IPS-20b (cell line): ENCODE measurements at regions not wholly inside any gene's neighbourhood (a gene's known extent, or its start where the extent isn't known, plus 50 kb on each side); places are given as distances from the start of the nearest gene placed in this dataset.

Experiments used
- H3K27ac ChIP-seq: one replicate; pipeline ENCODE4 v1.5.1; 2013; ENCODE audit warnings: low read length
- H3K27me3 ChIP-seq: 2 replicates; pipeline ENCODE4 v1.6.1; 2013; ENCODE audit warnings: mild to moderate bottlenecking, low read length, inconsistent platforms; ENCODE audit not compliant: insufficient read depth
- H3K36me3 ChIP-seq: 2 replicates; pipeline ENCODE4 v1.6.1; 2013; ENCODE audit warnings: low read depth, mild to moderate bottlenecking, inconsistent platforms, low read length, moderate library complexity; ENCODE audit not compliant: insufficient read depth
- H3K4me1 ChIP-seq: 2 replicates; pipeline ENCODE4 v1.6.1; 2013; ENCODE audit warnings: mild to moderate bottlenecking, control low read depth, inconsistent platforms, low read length, moderate library complexity; ENCODE audit not compliant: insufficient read depth
- H3K4me3 ChIP-seq: 2 replicates; pipeline ENCODE4 v1.5.1; 2013; ENCODE audit warnings: mild to moderate bottlenecking, low read length, inconsistent platforms
- H3K9ac ChIP-seq: 2 replicates; pipeline ENCODE4 v1.6.1; 2013; ENCODE audit warnings: low read depth, mild to moderate bottlenecking, inconsistent platforms, low read length, moderate library complexity
- H3K9me3 ChIP-seq: 2 replicates; pipeline ENCODE4 v1.6.1; 2013; ENCODE audit warnings: mild to moderate bottlenecking, low read depth, low read length, inconsistent platforms; ENCODE audit not compliant: insufficient read depth

DNA sequence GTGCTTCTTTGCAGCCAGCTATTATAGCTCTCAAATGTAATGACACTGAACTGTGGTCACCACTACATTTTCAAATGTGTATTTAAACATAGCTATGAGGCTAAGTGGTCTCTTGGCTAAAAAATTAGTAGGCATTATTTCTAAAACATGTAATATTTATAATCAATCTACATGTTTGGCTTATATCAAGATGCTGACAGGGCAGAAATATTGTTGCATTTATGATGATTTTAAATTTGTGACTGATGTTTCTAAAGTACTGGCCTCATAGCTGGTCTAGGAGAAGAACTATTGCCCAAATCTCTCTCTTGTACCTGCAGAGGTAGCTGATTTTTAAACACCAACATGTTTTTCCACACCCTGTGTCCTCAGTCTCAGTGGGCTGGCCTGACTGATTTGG lies 298.2 kb downstream of the PAX1 start:
- no peak overlapping the region for H3K9ac ChIP-seq

DNA sequence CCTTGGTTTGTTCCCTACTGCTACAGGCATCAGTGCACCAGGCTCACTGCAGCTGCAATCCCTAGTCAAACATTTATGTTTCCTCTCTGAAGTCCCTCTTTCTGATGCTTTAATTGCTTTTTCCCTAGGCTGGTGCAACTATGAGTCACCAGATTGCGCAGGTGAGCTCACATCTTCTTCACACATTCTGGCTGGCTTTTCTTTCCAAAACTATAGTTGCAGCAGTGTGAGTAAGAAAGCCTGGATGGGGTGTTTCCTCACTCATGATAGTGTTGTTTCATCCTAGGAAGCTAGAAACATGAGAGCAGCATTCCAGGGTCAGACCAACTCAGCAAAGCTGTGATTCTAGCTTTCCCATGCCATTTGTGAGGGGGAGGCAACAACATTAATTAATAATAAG lies 296.4 kb downstream of the PAX1 start:
- no peak overlapping the region for H3K27ac ChIP-seq
- no peak overlapping the region for H3K9ac ChIP-seq
- H3K27me3 ChIP-seq, result no peaks in the 10 kb centered on the region
- H3K36me3 ChIP-seq, result no peaks in the 10 kb centered on the region
- H3K9me3 ChIP-seq, result no peaks in the 10 kb centered on the region
- no peaks in the 10 kb centered on the region for H3K4me1 ChIP-seq
- H3K4me3 ChIP-seq, result no peak overlapping the region

More for the DNA sequence above, 298.2 kb downstream of the PAX1 start:
- H3K27ac ChIP-seq, result no peak overlapping the region
- H3K9me3 ChIP-seq, result no peaks in the 10 kb centered on the region; the same call in 1 of the 2 replicates
- H3K27me3 ChIP-seq, result no peaks in the 10 kb centered on the region
- no peaks in the 10 kb centered on the region for H3K4me1 ChIP-seq
- H3K36me3 ChIP-seq, result no peaks in the 10 kb centered on the region
- H3K4me3 ChIP-seq, result no peak overlapping the region

DNA sequence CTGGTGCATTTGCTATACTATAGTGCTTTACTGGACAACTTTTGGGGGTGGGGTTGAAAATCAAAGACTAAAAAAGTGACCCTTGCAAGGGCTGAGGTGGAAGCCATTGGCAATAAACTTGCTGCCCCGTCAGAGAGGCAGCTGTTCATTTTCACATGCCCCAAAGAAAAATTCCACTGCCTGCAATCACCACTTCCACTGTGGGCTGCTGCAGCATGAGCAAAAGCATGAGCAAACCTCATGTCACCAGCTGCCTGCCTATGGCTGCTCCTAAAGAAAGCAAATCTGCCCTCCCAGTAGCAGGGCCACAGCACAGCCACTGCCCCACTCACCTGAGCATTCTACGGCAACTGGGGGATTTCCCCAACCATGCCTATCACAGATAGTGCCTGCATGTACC lies 290.0 kb downstream of the PAX1 start:
- Histone ChIP-seq H3K27me3 (no peaks in the 10 kb centered on the region), H3K4me1 (no peaks in the 10 kb centered on the region), H3K9me3 (no peaks in the 10 kb centered on the region), H3K27ac (no peak overlapping the region), H3K4me3 (no peak overlapping the region), H3K36me3 (no peaks in the 10 kb centered on the region), H3K9ac (no peak overlapping the region)

GRCh38 chr20:21994203-21994602 lies 288.7 kb downstream of the PAX1 start:
- Histone ChIP-seq H3K9me3 (no peaks in the 10 kb centered on the region), H3K36me3 (no peaks in the 10 kb centered on the region), H3K27ac (no peak overlapping the region), H3K4me1 (no peaks in the 10 kb centered on the region), H3K27me3 (no peaks in the 10 kb centered on the region), H3K4me3 (no peak overlapping the region), H3K9ac (no peak overlapping the region)

- H3K9ac ChIP-seq, result no peak overlapping the region
- no peaks in the 10 kb centered on the region for H3K27me3 ChIP-seq
- no peaks in the 10 kb centered on the region for H3K9me3 ChIP-seq
- H3K36me3 ChIP-seq, result no peaks in the 10 kb centered on the region
- no peak overlapping the region for H3K27ac ChIP-seq
- no peak overlapping the region for H3K4me3 ChIP-seq
- H3K4me1 ChIP-seq, result no peaks in the 10 kb centered on the region
Measured at GRCh38 chr20:21982559-21982958, 277.1 kb downstream of the PAX1 start.

DNA sequence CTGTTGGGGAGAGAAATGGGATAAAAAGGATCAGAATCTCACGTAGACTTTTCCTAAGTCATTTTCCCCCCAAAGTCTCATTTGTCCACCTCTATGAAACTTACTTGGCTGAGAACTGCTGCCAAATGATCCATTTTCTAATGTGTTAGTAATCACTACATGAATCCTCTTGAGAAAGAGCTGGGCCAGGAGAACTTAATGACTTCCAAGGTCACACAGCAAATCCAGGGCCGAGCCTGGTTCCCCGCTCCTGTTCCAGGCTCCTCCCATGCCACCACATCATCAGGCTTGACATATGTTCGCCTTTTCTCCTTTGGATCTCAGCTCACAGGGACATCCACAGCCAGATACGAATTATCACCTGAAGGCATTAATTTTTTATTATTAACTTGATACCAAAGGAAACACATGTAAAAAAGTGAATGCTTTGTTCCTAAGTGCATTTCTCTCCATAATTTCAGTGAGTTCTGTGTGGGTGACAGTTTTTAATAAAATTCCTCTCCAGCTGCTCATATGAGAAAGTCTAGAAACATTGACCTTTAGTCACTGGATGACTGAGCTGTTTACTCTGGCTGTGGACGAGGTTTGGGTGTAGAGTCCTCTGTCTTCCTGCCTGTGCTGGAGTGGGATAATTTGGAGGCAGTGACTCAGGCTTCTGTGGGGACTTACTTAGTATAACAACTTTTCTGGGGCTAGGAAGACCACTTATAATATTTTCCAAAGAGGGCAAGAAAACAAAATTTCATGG lies 276.3 kb downstream of the PAX1 start:
- Histone ChIP-seq H3K9me3 (no peaks in the 10 kb centered on the region), H3K4me3 (no peak overlapping the region), H3K27ac (no peak overlapping the region), H3K36me3 (no peaks in the 10 kb centered on the region), H3K9ac (no peak overlapping the region), H3K4me1 (no peaks in the 10 kb centered on the region), H3K27me3 (no peaks in the 10 kb centered on the region)

- Histone ChIP-seq H3K36me3 (no peaks in the 10 kb centered on the region), H3K27ac (no peak overlapping the region), H3K4me3 (no peak overlapping the region), H3K9me3 (no peaks in the 10 kb centered on the region), H3K27me3 (no peaks in the 10 kb centered on the region), H3K9ac (no peak overlapping the region), H3K4me1 (no peaks in the 10 kb centered on the region)
Measured at GRCh38 chr20:21981179-21981578, 275.7 kb downstream of the PAX1 start.

DNA sequence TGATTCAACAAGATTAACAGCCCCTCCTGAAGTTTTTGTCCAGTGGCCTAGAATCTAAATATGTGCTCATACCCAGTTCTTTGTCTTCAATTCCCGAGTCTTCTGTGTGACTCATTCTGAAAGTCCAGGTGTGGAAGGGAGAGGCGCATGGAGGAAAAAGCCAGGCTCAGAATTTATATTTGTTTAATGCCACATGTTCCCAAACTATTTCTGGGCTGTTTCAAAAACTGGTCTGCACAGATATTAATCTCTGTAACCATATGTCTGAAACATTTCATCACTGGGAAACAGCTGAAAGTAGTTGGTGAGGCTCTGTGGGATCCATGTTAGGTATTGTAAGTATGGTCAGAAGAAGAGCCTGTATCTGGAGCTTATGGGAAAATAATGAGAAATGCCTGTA lies 266.0 kb downstream of the PAX1 start:
- no peaks in the 10 kb centered on the region for H3K36me3 ChIP-seq
- no peak overlapping the region for H3K4me3 ChIP-seq
- H3K9ac ChIP-seq, result no peak overlapping the region
- H3K27ac ChIP-seq, result no peak overlapping the region
- no peaks in the 10 kb centered on the region for H3K4me1 ChIP-seq
- peaks cover 4% of the 10 kb centered on the region; the same call in 1 of the 2 replicates for H3K9me3 ChIP-seq
- no peaks in the 10 kb centered on the region for H3K27me3 ChIP-seq

DNA sequence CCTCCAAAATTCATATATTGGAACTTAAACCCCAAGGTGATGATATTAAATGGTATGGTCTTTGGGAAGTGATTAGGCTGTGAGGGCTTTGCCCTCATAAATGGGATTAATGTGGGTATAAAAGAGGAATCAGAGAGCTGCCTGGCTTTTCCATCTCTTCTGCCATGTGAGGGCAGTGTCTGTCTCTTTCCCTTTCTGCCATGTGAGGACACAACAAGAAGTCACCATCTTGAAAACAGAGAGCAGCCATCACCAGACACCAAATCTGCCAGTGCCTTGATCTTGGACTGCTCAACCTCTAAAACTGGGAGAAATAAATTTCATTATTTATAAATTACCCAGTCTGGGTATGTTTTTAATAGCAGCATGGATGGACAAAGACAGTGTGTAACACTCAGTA lies 263.0 kb downstream of the PAX1 start:
- H3K27me3 ChIP-seq, result no peaks in the 10 kb centered on the region
- no peak overlapping the region for H3K9ac ChIP-seq
- H3K27ac ChIP-seq, result no peak overlapping the region
- H3K4me3 ChIP-seq, result no peak overlapping the region
- H3K4me1 ChIP-seq, result no peaks in the 10 kb centered on the region
- H3K9me3 ChIP-seq, result peaks cover 4% of the 10 kb centered on the region; the same call in 1 of the 2 replicates
- no peaks in the 10 kb centered on the region for H3K36me3 ChIP-seq

DNA sequence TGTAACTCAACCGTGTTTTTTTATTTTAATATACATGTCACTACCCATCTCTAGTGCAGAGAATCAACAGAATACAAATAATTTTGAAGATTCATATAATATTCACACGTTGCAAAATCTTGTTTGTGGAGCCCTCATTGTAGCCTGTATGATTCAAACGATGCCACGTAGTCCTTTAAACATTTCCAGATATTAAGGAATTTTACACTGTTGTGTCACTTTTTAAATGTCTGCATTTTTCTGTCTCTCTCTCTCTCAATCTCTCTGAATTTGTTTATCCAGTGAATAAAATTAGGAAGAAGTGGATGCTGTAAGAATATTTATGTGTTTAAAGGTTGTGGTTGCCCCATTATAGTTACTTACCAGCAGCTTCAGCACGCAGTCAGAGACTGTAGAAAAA lies 262.0 kb downstream of the PAX1 start:
- Histone ChIP-seq H3K27ac (no peak overlapping the region), H3K4me1 (no peaks in the 10 kb centered on the region), H3K9me3 (peaks cover 13% of the 10 kb centered on the region; the same call in 1 of the 2 replicates), H3K9ac (no peak overlapping the region), H3K36me3 (no peaks in the 10 kb centered on the region), H3K27me3 (no peaks in the 10 kb centered on the region), H3K4me3 (no peak overlapping the region)

DNA sequence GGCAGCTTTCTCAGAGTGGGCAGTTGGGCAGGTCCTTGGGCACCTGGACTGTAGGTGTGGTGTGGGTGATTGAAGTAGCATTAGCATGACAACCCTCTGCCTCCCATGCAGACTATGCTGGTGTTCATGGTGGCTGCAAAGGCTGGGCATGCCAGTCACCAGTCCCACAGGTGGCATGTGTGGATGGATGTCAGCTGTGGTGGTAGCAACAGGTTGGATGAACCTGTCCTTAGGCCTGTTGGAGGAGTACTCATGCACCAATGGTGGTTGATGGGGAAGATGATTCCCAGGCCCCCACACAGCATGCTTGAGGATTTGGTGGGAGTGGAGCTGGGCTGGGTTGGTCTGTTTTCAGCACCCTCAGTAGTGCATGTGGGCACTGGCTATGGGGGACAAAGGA lies 251.1 kb downstream of the PAX1 start:
- Histone ChIP-seq H3K36me3 (no peaks in the 10 kb centered on the region), H3K27ac (no peak overlapping the region), H3K9me3 (peaks cover 4% of the 10 kb centered on the region), H3K4me1 (no peaks in the 10 kb centered on the region), H3K4me3 (no peak overlapping the region), H3K9ac (no peak overlapping the region), H3K27me3 (no peaks in the 10 kb centered on the region)

- no peak overlapping the region for H3K9ac ChIP-seq
- H3K4me1 ChIP-seq, result no peaks in the 10 kb centered on the region
- no peaks in the 10 kb centered on the region for H3K27me3 ChIP-seq
- H3K27ac ChIP-seq, result no peak overlapping the region
- H3K9me3 ChIP-seq, result no peaks in the 10 kb centered on the region
- H3K4me3 ChIP-seq, result no peak overlapping the region
- no peaks in the 10 kb centered on the region for H3K36me3 ChIP-seq
Measured at GRCh38 chr20:21947406-21947805, 241.9 kb downstream of the PAX1 start.
